PC-9 (cell line): ENCODE measurements at regions not wholly inside any gene's neighbourhood (a gene's known extent, or its start where the extent isn't known, plus 50 kb on each side); places are given as distances from the start of the nearest gene placed in this dataset.

Experiments used
- CTCF ChIP-seq: fragments of 200-600 bp; sonication (generic); conservative IDR thresholded peaks from 2 replicates; pipeline ENCODE4 v1.6.1; 2017; ENCODE audit warnings: mixed run types, antibody characterized with exemption, mild to moderate bottlenecking, moderate library complexity
- EZH2 ChIP-seq: fragments of 200-600 bp; sonication (generic); IDR thresholded peaks from 2 replicates; pipeline ENCODE4 v1.8.0; 2017; ENCODE audit warnings: antibody characterized with exemption, low read depth

DNA sequence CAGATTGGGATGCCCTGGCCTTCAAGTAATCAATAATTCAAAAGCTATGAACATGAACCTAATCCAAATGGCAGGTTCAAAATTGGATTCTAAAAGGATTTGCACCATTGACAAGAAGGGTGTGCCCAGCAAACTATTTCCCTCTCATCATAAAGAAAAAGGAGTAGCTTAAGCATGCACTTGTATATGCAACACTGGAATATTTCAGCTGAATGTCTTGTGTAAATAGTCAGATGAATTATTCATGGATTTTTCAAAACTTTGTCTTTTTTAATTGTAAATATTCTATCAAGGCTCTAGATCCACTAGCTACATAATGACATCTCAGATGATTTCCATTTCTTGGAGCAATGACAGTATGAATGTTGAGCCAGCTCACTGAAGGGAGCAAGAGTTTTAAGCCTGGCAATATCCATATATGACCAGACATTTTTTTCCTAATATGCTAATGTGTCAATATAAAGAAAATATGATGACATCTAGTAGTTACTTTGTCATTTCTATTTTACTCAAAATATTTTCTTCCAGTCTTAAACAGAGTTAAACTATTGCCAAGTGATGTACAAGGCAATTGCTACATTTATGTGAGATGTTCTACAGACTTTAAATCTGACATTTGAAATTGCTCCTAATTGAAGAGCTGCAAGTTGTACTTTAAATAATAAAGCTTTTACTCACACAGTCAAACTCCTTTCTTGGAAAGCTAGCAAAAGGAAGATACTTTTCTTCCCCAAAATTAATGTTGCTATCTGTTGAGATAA is 230.5 kb upstream of the AGTR1 start:
- no peak for TF ChIP-seq CTCF
- TF ChIP-seq EZH2, result no peak
